ENCODE measurements at regions not wholly inside any gene's neighbourhood (a gene's known extent, or its start where the extent isn't known, plus 50 kb on each side); places are given as distances from the start of the nearest gene placed in this dataset.

DNA sequence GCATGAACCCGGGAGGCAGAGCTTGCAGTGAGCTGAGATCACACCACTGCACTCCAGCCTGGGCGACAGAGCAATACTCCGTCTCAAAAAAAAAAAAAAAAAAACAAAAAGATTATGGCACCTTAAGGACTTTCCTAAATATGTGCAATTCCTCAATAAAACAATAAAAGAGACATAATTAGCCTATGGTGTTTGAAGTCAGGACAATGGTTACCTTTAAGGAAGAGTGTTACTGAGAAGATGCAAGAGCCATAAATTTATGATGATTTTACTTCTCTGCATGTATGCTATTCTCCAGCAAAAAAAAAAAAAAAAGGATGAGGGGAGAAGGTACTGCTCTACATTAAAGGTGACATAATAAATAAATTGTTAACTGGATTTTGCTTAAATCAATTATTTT lies 208.2 kb upstream of the STK17B start:
- TF ChIP-seq CTCF (IDR thresholded peaks at IDR 0.05) (no peak), POLR2A (IDR thresholded peaks at IDR 0.05) (no peak)
